Thyroid gland (tissue), 4 donors: ENCODE measurements at regions not wholly inside any gene's neighbourhood (a gene's known extent, or its start where the extent isn't known, plus 50 kb on each side); places are given as distances from the start of the nearest gene placed in this dataset.

Source experiments
- POLR2A ChIP-seq, 2 donors: fragments of 450-650 bp; IDR thresholded peaks; one replicate each; pipeline ENCODE4 v1.6.1; 2017; ENCODE audit warnings: antibody characterized with exemption in 2 of 2, mild to moderate bottlenecking in 2 of 2, moderate library complexity in 1 of 2
- TF ChIP-seq, protein P1 (sequence below), 6 experiments: fragments of 200-600 bp in 3 of 6; fragments of 450-650 bp in 3 of 6; sonication (generic) in 3 of 6; IDR thresholded peaks; one replicate each; pipeline ENCODE4 v1.5.1; 2016 to 2019; ENCODE audit warnings: antibody characterized with exemption in 6 of 6, mild to moderate bottlenecking in 2 of 6, inconsistent platforms in 1 of 6, moderate library complexity in 1 of 6

DNA sequence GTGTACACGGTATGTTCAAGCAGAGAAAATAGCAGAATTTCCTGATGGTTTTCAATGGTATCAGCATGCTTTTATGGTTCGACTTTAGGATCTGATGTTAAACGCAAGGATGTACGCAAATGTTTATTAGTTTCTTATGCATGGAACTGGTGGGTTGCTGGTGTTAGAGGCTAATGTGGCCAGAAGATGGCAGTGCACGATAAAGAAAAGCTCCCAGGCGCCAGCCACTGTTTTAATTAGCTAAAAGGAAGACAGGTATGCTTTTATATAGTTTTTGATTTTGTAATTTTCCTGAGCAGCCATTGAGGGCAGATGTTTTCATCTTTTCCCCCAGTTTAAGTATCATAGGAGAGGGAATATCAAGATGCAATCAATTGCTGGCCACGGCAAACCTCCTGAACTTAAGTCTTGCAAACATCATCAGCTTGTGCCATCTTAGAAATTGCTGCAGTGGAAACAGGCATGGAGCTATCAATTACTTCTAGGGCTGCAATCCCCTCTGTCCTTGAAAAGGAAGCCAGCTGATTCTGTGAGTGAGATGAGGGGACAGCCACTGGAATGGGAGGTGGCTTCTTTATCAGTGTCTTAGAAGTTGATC lies 648.5 kb upstream of the RBFOX1 start:
- TF ChIP-seq POLR2A (IDR thresholded peaks at IDR 0.05), result no peak
- TF ChIP-seq, protein P1, sequence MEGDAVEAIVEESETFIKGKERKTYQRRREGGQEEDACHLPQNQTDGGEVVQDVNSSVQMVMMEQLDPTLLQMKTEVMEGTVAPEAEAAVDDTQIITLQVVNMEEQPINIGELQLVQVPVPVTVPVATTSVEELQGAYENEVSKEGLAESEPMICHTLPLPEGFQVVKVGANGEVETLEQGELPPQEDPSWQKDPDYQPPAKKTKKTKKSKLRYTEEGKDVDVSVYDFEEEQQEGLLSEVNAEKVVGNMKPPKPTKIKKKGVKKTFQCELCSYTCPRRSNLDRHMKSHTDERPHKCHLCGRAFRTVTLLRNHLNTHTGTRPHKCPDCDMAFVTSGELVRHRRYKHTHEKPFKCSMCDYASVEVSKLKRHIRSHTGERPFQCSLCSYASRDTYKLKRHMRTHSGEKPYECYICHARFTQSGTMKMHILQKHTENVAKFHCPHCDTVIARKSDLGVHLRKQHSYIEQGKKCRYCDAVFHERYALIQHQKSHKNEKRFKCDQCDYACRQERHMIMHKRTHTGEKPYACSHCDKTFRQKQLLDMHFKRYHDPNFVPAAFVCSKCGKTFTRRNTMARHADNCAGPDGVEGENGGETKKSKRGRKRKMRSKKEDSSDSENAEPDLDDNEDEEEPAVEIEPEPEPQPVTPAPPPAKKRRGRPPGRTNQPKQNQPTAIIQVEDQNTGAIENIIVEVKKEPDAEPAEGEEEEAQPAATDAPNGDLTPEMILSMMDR (IDR thresholded peaks at IDR 0.05), result peak; percentile 16 to 66 (median 52)
